ENCODE measurements at regions not wholly inside any gene's neighbourhood (a gene's known extent, or its start where the extent isn't known, plus 50 kb on each side); places are given as distances from the start of the nearest gene placed in this dataset.

- peaks cover 0 to 5% of the 10 kb centered on the region in 2 donors for H3K4me1 ChIP-seq (ENCODE audit: control insufficient read depth in 2 of 2, insufficient read depth in 2 of 2, low read length in 2 of 2)
- H3K9me3 ChIP-seq (ENCODE audit: control insufficient read depth in 2 of 2, low read length in 2 of 2) = no peaks in the 10 kb centered on the region
- H3K9ac ChIP-seq (ENCODE audit: low read depth in 1 of 2, low read length in 2 of 2) = no peak overlapping the region
- H3K4me3 ChIP-seq (ENCODE audit: low read length in 2 of 2) = no peak overlapping the region
- no peak overlapping the region for H3K27ac ChIP-seq (ENCODE audit: low read depth in 2 of 2, low read length in 2 of 2)
- no peaks in the 10 kb centered on the region for H3K36me3 ChIP-seq (ENCODE audit: control insufficient read depth in 2 of 2, insufficient read depth in 2 of 2, low read length in 2 of 2)
- no peaks in the 10 kb centered on the region for H3K27me3 ChIP-seq (ENCODE audit: control insufficient read depth in 2 of 2, insufficient read depth in 2 of 2, low read length in 2 of 2)
Observed at GRCh38 chr3:159914426-159914825, 74.2 kb upstream of the IL12A start.

DNA sequence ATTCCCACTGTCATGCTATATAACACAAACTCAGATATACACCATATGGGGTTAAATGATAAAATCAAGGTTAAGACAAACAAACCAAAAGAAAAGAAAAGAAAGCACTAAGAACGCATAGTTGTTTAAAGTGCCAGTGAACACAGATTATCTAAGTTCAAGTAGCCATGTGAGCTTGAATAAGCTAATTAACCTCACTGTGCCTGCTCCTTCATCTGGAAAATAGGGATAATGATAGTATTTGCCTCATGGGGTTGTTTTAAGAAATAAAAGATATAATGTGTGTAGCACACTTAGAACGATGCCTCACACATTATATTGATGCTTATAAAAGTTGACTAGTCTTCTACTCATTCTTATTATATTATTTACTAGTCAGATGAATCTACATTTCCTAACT is 72.6 kb upstream of the IL12A start:
- no peaks in the 10 kb centered on the region for H3K36me3 ChIP-seq (ENCODE audit: control insufficient read depth in 2 of 2, insufficient read depth in 2 of 2, low read length in 2 of 2)
- no peak overlapping the region for H3K27ac ChIP-seq (ENCODE audit: low read depth in 2 of 2, low read length in 2 of 2)
- H3K4me3 ChIP-seq (ENCODE audit: low read length in 2 of 2) = no peak overlapping the region
- H3K27me3 ChIP-seq (ENCODE audit: control insufficient read depth in 2 of 2, insufficient read depth in 2 of 2, low read length in 2 of 2) = no peaks in the 10 kb centered on the region
- H3K9me3 ChIP-seq (ENCODE audit: control insufficient read depth in 2 of 2, low read length in 2 of 2) = no peaks in the 10 kb centered on the region
- H3K9ac ChIP-seq (ENCODE audit: low read depth in 1 of 2, low read length in 2 of 2) = no peak overlapping the region
- peaks cover 0 to 3% of the 10 kb centered on the region in 2 donors for H3K4me1 ChIP-seq (ENCODE audit: control insufficient read depth in 2 of 2, insufficient read depth in 2 of 2, low read length in 2 of 2)

DNA sequence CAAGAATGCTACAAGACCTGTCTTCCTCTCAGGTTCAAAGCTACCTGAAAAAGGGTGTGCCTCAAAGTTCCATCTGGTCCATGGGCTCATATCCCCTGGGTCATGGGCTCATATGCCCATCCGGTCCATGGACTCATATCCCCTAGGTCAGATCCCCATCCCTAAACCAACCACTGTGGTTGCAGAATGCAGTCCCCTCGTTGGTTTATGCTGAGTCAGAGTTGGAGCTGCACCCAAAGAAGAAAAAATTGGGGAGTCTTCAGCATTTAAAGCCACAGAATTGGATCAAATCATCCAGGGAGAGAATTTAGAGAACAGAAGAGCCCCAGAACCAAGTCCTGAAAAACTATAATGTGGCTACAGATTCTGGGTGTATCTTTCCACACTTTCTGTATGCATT is 71.5 kb upstream of the IL12A start:
- Histone ChIP-seq H3K9me3 (ENCODE audit: control insufficient read depth in 2 of 2, low read length in 2 of 2) (no peaks in the 10 kb centered on the region), H3K27me3 (ENCODE audit: control insufficient read depth in 2 of 2, insufficient read depth in 2 of 2, low read length in 2 of 2) (no peaks in the 10 kb centered on the region), H3K4me1 (ENCODE audit: control insufficient read depth in 2 of 2, insufficient read depth in 2 of 2, low read length in 2 of 2) (no peaks in the 10 kb centered on the region), H3K27ac (ENCODE audit: low read depth in 2 of 2, low read length in 2 of 2) (no peak overlapping the region), H3K4me3 (ENCODE audit: low read length in 2 of 2) (no peak overlapping the region), H3K9ac (ENCODE audit: low read depth in 1 of 2, low read length in 2 of 2) (no peak overlapping the region), H3K36me3 (ENCODE audit: control insufficient read depth in 2 of 2, insufficient read depth in 2 of 2, low read length in 2 of 2) (no peaks in the 10 kb centered on the region)

DNA sequence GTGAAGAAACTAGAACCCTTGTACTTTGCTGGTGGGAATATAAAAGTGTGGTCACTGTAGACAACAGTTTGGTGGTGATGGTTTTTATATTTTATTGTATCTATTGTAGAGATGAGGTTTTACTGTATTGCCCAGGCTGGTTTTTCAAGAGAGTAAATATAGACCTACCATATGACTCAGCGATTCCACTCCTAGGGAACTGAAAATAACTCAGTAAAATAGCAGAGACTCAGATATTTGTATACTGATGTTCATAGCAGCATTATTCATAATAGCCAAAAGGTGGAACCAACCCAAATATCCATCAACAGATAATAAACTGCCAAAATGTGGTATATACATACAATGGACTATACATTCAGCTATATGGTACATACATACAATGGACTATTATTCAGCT is 68.8 kb upstream of the IL12A start:
- no peak overlapping the region for H3K27ac ChIP-seq (ENCODE audit: low read depth in 2 of 2, low read length in 2 of 2)
- H3K9ac ChIP-seq (ENCODE audit: low read depth in 1 of 2, low read length in 2 of 2) = no peak overlapping the region
- no peaks in the 10 kb centered on the region for H3K27me3 ChIP-seq (ENCODE audit: control insufficient read depth in 2 of 2, insufficient read depth in 2 of 2, low read length in 2 of 2)
- no peak overlapping the region for H3K4me3 ChIP-seq (ENCODE audit: low read length in 2 of 2)
- H3K9me3 ChIP-seq (ENCODE audit: control insufficient read depth in 2 of 2, low read length in 2 of 2) = no peaks in the 10 kb centered on the region
- no peaks in the 10 kb centered on the region for H3K4me1 ChIP-seq (ENCODE audit: control insufficient read depth in 2 of 2, insufficient read depth in 2 of 2, low read length in 2 of 2)
- no peaks in the 10 kb centered on the region for H3K36me3 ChIP-seq (ENCODE audit: control insufficient read depth in 2 of 2, insufficient read depth in 2 of 2, low read length in 2 of 2)

- no peak overlapping the region for H3K9ac ChIP-seq (ENCODE audit: low read depth in 1 of 2, low read length in 2 of 2)
- H3K4me3 ChIP-seq (ENCODE audit: low read length in 2 of 2) = no peak overlapping the region
- H3K4me1 ChIP-seq (ENCODE audit: control insufficient read depth in 2 of 2, insufficient read depth in 2 of 2, low read length in 2 of 2) = no peaks in the 10 kb centered on the region
- H3K27ac ChIP-seq (ENCODE audit: low read depth in 2 of 2, low read length in 2 of 2) = no peak overlapping the region
- H3K27me3 ChIP-seq (ENCODE audit: control insufficient read depth in 2 of 2, insufficient read depth in 2 of 2, low read length in 2 of 2) = no peaks in the 10 kb centered on the region
- no peaks in the 10 kb centered on the region for H3K9me3 ChIP-seq (ENCODE audit: control insufficient read depth in 2 of 2, low read length in 2 of 2)
- no peaks in the 10 kb centered on the region for H3K36me3 ChIP-seq (ENCODE audit: control insufficient read depth in 2 of 2, insufficient read depth in 2 of 2, low read length in 2 of 2)
Observed at GRCh38 chr3:159922193-159922840, 66.3 kb upstream of the IL12A start.

DNA sequence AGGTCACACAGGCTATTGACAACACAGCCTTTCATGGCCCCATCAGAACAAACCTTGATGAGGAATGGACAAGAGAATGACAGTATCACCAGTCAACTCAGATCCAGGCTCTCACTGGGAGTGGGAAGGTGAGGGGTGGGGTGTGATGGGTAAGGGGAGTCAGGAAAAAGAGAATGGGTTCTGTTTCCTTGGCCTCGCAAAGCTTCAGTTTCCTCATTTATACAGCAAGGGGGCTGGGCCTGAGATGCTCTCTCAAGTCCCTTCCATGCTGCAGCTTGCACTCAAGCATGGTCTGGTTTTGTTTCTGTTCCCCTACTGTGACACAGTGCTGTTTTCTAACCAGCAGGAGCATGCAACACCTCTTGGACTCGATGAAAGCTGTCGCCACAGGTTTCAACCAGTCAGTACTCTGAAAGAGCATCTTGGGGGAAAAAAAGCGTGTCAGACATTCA is 65.7 kb upstream of the IL12A start:
- Histone ChIP-seq H3K9ac (ENCODE audit: low read depth in 1 of 2, low read length in 2 of 2) (no peak overlapping the region), H3K9me3 (ENCODE audit: control insufficient read depth in 2 of 2, low read length in 2 of 2) (no peaks in the 10 kb centered on the region), H3K4me1 (ENCODE audit: control insufficient read depth in 2 of 2, insufficient read depth in 2 of 2, low read length in 2 of 2) (no peaks in the 10 kb centered on the region), H3K36me3 (ENCODE audit: control insufficient read depth in 2 of 2, insufficient read depth in 2 of 2, low read length in 2 of 2) (no peaks in the 10 kb centered on the region), H3K27me3 (ENCODE audit: control insufficient read depth in 2 of 2, insufficient read depth in 2 of 2, low read length in 2 of 2) (no peaks in the 10 kb centered on the region), H3K27ac (ENCODE audit: low read depth in 2 of 2, low read length in 2 of 2) (no peak overlapping the region), H3K4me3 (ENCODE audit: low read length in 2 of 2) (no peak overlapping the region)

DNA sequence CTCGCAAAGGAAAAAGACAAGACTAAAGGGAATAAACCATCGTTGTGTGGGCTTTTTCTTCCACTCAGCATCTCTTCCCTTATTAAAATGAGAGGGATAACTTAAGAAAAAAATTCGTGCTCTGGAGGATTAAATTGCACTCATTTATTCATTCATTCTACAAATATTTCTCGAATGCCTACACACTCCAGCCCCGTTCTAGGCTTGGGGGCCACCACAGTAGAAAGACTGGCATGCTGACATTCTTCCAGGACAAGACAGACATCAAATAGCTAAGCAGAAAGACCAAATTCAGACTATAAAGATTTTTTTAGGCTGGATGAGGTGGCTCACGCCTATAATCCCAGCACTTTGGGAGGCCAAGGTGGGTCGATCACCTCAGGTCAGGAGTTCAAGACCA is 65.3 kb upstream of the IL12A start:
- no peaks in the 10 kb centered on the region for H3K36me3 ChIP-seq (ENCODE audit: control insufficient read depth in 2 of 2, insufficient read depth in 2 of 2, low read length in 2 of 2)
- no peak overlapping the region for H3K4me3 ChIP-seq (ENCODE audit: low read length in 2 of 2)
- no peak overlapping the region for H3K27ac ChIP-seq (ENCODE audit: low read depth in 2 of 2, low read length in 2 of 2)
- H3K4me1 ChIP-seq (ENCODE audit: control insufficient read depth in 2 of 2, insufficient read depth in 2 of 2, low read length in 2 of 2) = peaks cover 0 to 2% of the 10 kb centered on the region in 2 donors
- no peaks in the 10 kb centered on the region for H3K9me3 ChIP-seq (ENCODE audit: control insufficient read depth in 2 of 2, low read length in 2 of 2)
- H3K9ac ChIP-seq (ENCODE audit: low read depth in 1 of 2, low read length in 2 of 2) = no peak overlapping the region
- H3K27me3 ChIP-seq (ENCODE audit: control insufficient read depth in 2 of 2, insufficient read depth in 2 of 2, low read length in 2 of 2) = no peaks in the 10 kb centered on the region

DNA sequence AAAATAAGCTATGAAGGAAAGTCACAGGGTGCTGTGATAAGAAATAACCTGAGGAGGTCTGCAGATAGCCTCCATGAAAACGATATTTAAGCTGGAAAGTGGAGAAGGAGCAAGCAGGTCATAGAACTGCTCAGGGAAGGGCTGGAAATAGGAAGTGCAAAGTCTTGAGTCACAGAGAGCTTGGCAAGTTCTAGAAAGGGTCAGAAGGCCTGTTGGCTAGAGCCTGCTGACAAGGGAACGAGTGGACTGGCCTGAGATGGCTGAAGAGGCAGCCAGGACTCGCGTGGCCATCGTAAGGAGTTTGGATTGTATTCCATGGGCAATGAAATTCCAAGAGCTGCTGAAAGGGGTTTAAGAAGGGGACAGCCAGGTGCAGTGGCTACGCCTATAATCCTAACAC is 64.7 kb upstream of the IL12A start:
- H3K4me1 ChIP-seq (ENCODE audit: control insufficient read depth in 2 of 2, insufficient read depth in 2 of 2, low read length in 2 of 2) = peaks cover 0 to 3% of the 10 kb centered on the region in 2 donors
- H3K9ac ChIP-seq (ENCODE audit: low read depth in 1 of 2, low read length in 2 of 2) = no peak overlapping the region
- H3K27ac ChIP-seq (ENCODE audit: low read depth in 2 of 2, low read length in 2 of 2) = no peak overlapping the region
- no peaks in the 10 kb centered on the region for H3K36me3 ChIP-seq (ENCODE audit: control insufficient read depth in 2 of 2, insufficient read depth in 2 of 2, low read length in 2 of 2)
- H3K4me3 ChIP-seq (ENCODE audit: low read length in 2 of 2) = no peak overlapping the region
- no peaks in the 10 kb centered on the region for H3K9me3 ChIP-seq (ENCODE audit: control insufficient read depth in 2 of 2, low read length in 2 of 2)
- no peaks in the 10 kb centered on the region for H3K27me3 ChIP-seq (ENCODE audit: control insufficient read depth in 2 of 2, insufficient read depth in 2 of 2, low read length in 2 of 2)

- no peaks in the 10 kb centered on the region for H3K36me3 ChIP-seq (ENCODE audit: control insufficient read depth in 2 of 2, insufficient read depth in 2 of 2, low read length in 2 of 2)
- no peak overlapping the region for H3K4me3 ChIP-seq (ENCODE audit: low read length in 2 of 2)
- H3K27me3 ChIP-seq (ENCODE audit: control insufficient read depth in 2 of 2, insufficient read depth in 2 of 2, low read length in 2 of 2) = no peaks in the 10 kb centered on the region
- H3K4me1 ChIP-seq (ENCODE audit: control insufficient read depth in 2 of 2, insufficient read depth in 2 of 2, low read length in 2 of 2) = peaks cover 0 to 3% of the 10 kb centered on the region in 2 donors
- H3K9ac ChIP-seq (ENCODE audit: low read depth in 1 of 2, low read length in 2 of 2) = no peak overlapping the region
- H3K9me3 ChIP-seq (ENCODE audit: control insufficient read depth in 2 of 2, low read length in 2 of 2) = no peaks in the 10 kb centered on the region
- no peak overlapping the region for H3K27ac ChIP-seq (ENCODE audit: low read depth in 2 of 2, low read length in 2 of 2)
Observed at GRCh38 chr3:159924411-159924810, 64.2 kb upstream of the IL12A start.

DNA sequence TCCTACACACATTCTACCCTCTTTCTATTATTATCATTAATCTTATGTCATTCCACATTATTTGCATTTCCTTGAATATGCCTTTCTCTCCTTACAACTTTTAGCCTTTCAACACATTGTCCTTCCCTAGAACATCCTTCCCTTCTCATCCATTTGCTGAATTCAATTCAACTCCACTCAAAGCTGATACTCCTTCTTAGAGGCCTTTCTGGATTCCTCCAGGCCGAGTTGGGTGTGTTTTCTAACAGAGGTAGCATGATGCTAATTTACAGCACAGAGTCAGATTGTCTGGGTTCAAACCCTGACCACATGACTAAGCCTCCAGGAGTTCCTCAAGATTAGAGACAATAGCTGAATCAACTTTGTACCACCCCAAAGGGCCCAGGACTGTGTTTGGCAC is 63.4 kb upstream of the IL12A start:
- Histone ChIP-seq H3K4me1 (ENCODE audit: control insufficient read depth in 2 of 2, insufficient read depth in 2 of 2, low read length in 2 of 2) (peaks cover 0 to 3% of the 10 kb centered on the region in 2 donors), H3K27ac (ENCODE audit: low read depth in 2 of 2, low read length in 2 of 2) (no peak overlapping the region)

GRCh38 chr3:159926573-159926972 is 62.1 kb upstream of the IL12A start:
- no peak overlapping the region for H3K9ac ChIP-seq (ENCODE audit: low read depth in 1 of 2, low read length in 2 of 2)

More for the DNA sequence above, 63.4 kb upstream of the IL12A start:
- H3K4me3 ChIP-seq (ENCODE audit: low read length in 2 of 2) = no peak overlapping the region
- H3K36me3 ChIP-seq (ENCODE audit: control insufficient read depth in 2 of 2, insufficient read depth in 2 of 2, low read length in 2 of 2) = no peaks in the 10 kb centered on the region
- H3K27me3 ChIP-seq (ENCODE audit: control insufficient read depth in 2 of 2, insufficient read depth in 2 of 2, low read length in 2 of 2) = no peaks in the 10 kb centered on the region
- no peaks in the 10 kb centered on the region for H3K9me3 ChIP-seq (ENCODE audit: control insufficient read depth in 2 of 2, low read length in 2 of 2)
- H3K9ac ChIP-seq (ENCODE audit: low read depth in 1 of 2, low read length in 2 of 2) = no peak overlapping the region

More at GRCh38 chr3:159926573-159926972, 62.1 kb upstream of the IL12A start:
- no peaks in the 10 kb centered on the region for H3K27me3 ChIP-seq (ENCODE audit: control insufficient read depth in 2 of 2, insufficient read depth in 2 of 2, low read length in 2 of 2)
- H3K4me1 ChIP-seq (ENCODE audit: control insufficient read depth in 2 of 2, insufficient read depth in 2 of 2, low read length in 2 of 2) = peaks cover 0 to 3% of the 10 kb centered on the region in 2 donors
- no peaks in the 10 kb centered on the region for H3K36me3 ChIP-seq (ENCODE audit: control insufficient read depth in 2 of 2, insufficient read depth in 2 of 2, low read length in 2 of 2)
- no peak overlapping the region for H3K27ac ChIP-seq (ENCODE audit: low read depth in 2 of 2, low read length in 2 of 2)
- no peak overlapping the region for H3K4me3 ChIP-seq (ENCODE audit: low read length in 2 of 2)
- no peaks in the 10 kb centered on the region for H3K9me3 ChIP-seq (ENCODE audit: control insufficient read depth in 2 of 2, low read length in 2 of 2)

Data from mucosa of rectum (tissue), 2 donors.